H7 (cell line): ENCODE measurements at regions not wholly inside any gene's neighbourhood (a gene's known extent, or its start where the extent isn't known, plus 50 kb on each side); places are given as distances from the start of the nearest gene placed in this dataset.

ENCODE experiments used
- DNase-seq: peaks from one replicate; pipeline ENCODE4 v3.0.0; 2012
- H3K27me3 ChIP-seq: 2 replicates; pipeline ENCODE4 v1.6.0; 2011; ENCODE audit warnings: mild to moderate bottlenecking, low read length; ENCODE audit not compliant: control insufficient read depth, insufficient read depth
- H3K36me3 ChIP-seq: replicated peaks from 2 replicates; pipeline ENCODE4 v1.5.1; 2011; ENCODE audit warnings: low read length; ENCODE audit not compliant: control insufficient read depth, insufficient read depth
- H3K4me3 ChIP-seq: 2 replicates; pipeline ENCODE4 v1.5.1; 2011; ENCODE audit warnings: low read depth, mild to moderate bottlenecking, control low read depth, low read length, moderate library complexity; ENCODE audit not compliant: insufficient read depth

- DNase-seq = no peak
- Histone ChIP-seq H3K4me3 (no peak overlapping the region), H3K36me3 (no peaks in the 10 kb centered on the region), H3K27me3 (no peaks in the 10 kb centered on the region)
Measured at GRCh38 chr10:3532644-3533043, 252.4 kb downstream of the KLF6 start.

- Histone ChIP-seq H3K36me3 (no peaks in the 10 kb centered on the region), H3K4me3 (no peak overlapping the region), H3K27me3 (no peaks in the 10 kb centered on the region)
- no peak for DNase-seq
Measured at GRCh38 chr10:3531670-3532069, 253.3 kb downstream of the KLF6 start.

- no peak for DNase-seq
- Histone ChIP-seq H3K36me3 (no peaks in the 10 kb centered on the region), H3K27me3 (no peaks in the 10 kb centered on the region), H3K4me3 (no peak overlapping the region)
Measured at GRCh38 chr10:3530783-3531645, 254.0 kb downstream of the KLF6 start.

GRCh38 chr10:3530346-3530745 lies 254.7 kb downstream of the KLF6 start:
- no peak for DNase-seq
- Histone ChIP-seq H3K4me3 (no peak overlapping the region), H3K36me3 (no peaks in the 10 kb centered on the region), H3K27me3 (no peaks in the 10 kb centered on the region)

- Histone ChIP-seq H3K36me3 (no peaks in the 10 kb centered on the region), H3K4me3 (no peak overlapping the region), H3K27me3 (no peaks in the 10 kb centered on the region)
- no peak for DNase-seq
Measured at GRCh38 chr10:3529691-3530090, 255.3 kb downstream of the KLF6 start.

GRCh38 chr10:3528823-3529403 lies 256.1 kb downstream of the KLF6 start:
- no peak for DNase-seq
- Histone ChIP-seq H3K36me3 (no peaks in the 10 kb centered on the region), H3K27me3 (no peaks in the 10 kb centered on the region), H3K4me3 (no peak overlapping the region)

- H3K27me3 ChIP-seq = no peaks in the 10 kb centered on the region
- H3K4me3 ChIP-seq = no peak overlapping the region
- H3K36me3 ChIP-seq = no peaks in the 10 kb centered on the region
- no peak for DNase-seq
Measured at GRCh38 chr10:3528271-3528670, 256.7 kb downstream of the KLF6 start.

GRCh38 chr10:3527869-3528268 lies 257.1 kb downstream of the KLF6 start:
- no peak for DNase-seq

GRCh38 chr10:3526727-3527501 lies 258.1 kb downstream of the KLF6 start:
- DNase-seq = no peak
- H3K27me3 ChIP-seq = no peaks in the 10 kb centered on the region
- no peak overlapping the region for H3K4me3 ChIP-seq
- no peaks in the 10 kb centered on the region for H3K36me3 ChIP-seq

More at GRCh38 chr10:3527869-3528268, 257.1 kb downstream of the KLF6 start:
- H3K27me3 ChIP-seq = no peaks in the 10 kb centered on the region
- no peak overlapping the region for H3K4me3 ChIP-seq
- no peaks in the 10 kb centered on the region for H3K36me3 ChIP-seq

GRCh38 chr10:3525832-3526449 lies 259.1 kb downstream of the KLF6 start:
- Histone ChIP-seq H3K36me3 (no peaks in the 10 kb centered on the region), H3K27me3 (no peaks in the 10 kb centered on the region), H3K4me3 (no peak overlapping the region)
- no peak for DNase-seq

- Histone ChIP-seq H3K4me3 (no peak overlapping the region), H3K36me3 (no peaks in the 10 kb centered on the region)
- DNase-seq = no peak
Measured at GRCh38 chr10:3524086-3524960, 260.7 kb downstream of the KLF6 start.

GRCh38 chr10:3523309-3524050 lies 261.5 kb downstream of the KLF6 start:
- no peak overlapping the region for H3K4me3 ChIP-seq
- H3K36me3 ChIP-seq = no peaks in the 10 kb centered on the region
- DNase-seq = no peak
- no peaks in the 10 kb centered on the region for H3K27me3 ChIP-seq

More at GRCh38 chr10:3524086-3524960, 260.7 kb downstream of the KLF6 start:
- H3K27me3 ChIP-seq = no peaks in the 10 kb centered on the region

- Histone ChIP-seq H3K36me3 (no peaks in the 10 kb centered on the region), H3K4me3 (no peak overlapping the region), H3K27me3 (no peaks in the 10 kb centered on the region)
- no peak for DNase-seq
Measured at GRCh38 chr10:3516923-3517255, 268.1 kb downstream of the KLF6 start.
